ENCODE measurements at regions not wholly inside any gene's neighbourhood (a gene's known extent, or its start where the extent isn't known, plus 50 kb on each side); places are given as distances from the start of the nearest gene placed in this dataset.

- TF ChIP-seq CTCF (IDR thresholded peaks at IDR 0.05) (no peak), POLR2A (IDR thresholded peaks at IDR 0.05) (no peak), POLR2AphosphoS5 (IDR thresholded peaks at IDR 0.05; ENCODE audit: insufficient read depth in 1 of 2, low read depth in 1 of 2) (no peak)
- Histone ChIP-seq H3K27me3 (no peaks in the 10 kb centered on the region), H3K36me3 (no peaks in the 10 kb centered on the region), H3K4me1 (no peaks in the 10 kb centered on the region), H3K27ac (no peak overlapping the region), H3K4me3 (no peak overlapping the region), H3K9me3 (no peaks in the 10 kb centered on the region)
- intact Hi-C loops (cut with DNase I), result no loop called here
- no peak for DNase-seq (ENCODE audit: extremely low spot score in 2 of 2)
Measured at GRCh38 chr1:199696225-199696624, 331.3 kb upstream of the NR5A2 start.

GRCh38 chr1:199698222-199698621 is 329.3 kb upstream of the NR5A2 start:
- Histone ChIP-seq H3K27me3 (no peaks in the 10 kb centered on the region), H3K4me1 (no peaks in the 10 kb centered on the region), H3K4me3 (no peak overlapping the region)

GRCh38 chr1:199700551-199700950 is 327.0 kb upstream of the NR5A2 start:
- Histone ChIP-seq H3K9me3 (no peaks in the 10 kb centered on the region), H3K4me3 (no peak overlapping the region), H3K27ac (no peak overlapping the region), H3K27me3 (no peaks in the 10 kb centered on the region), H3K36me3 (no peaks in the 10 kb centered on the region), H3K4me1 (no peaks in the 10 kb centered on the region)
- no peak for DNase-seq (ENCODE audit: extremely low spot score in 2 of 2)
- intact Hi-C loops (cut with DNase I), result no loop called here
- TF ChIP-seq POLR2AphosphoS5 (IDR thresholded peaks at IDR 0.05; ENCODE audit: insufficient read depth in 1 of 2, low read depth in 1 of 2) (no peak), POLR2A (IDR thresholded peaks at IDR 0.05) (no peak), CTCF (IDR thresholded peaks at IDR 0.05) (no peak)

More at GRCh38 chr1:199698222-199698621, 329.3 kb upstream of the NR5A2 start:
- no peaks in the 10 kb centered on the region for H3K36me3 ChIP-seq
- intact Hi-C loops (cut with DNase I), result no loop called here
- TF ChIP-seq POLR2AphosphoS5 (IDR thresholded peaks at IDR 0.05; ENCODE audit: insufficient read depth in 1 of 2, low read depth in 1 of 2), result no peak
- TF ChIP-seq CTCF (IDR thresholded peaks at IDR 0.05), result no peak
- no peak for TF ChIP-seq POLR2A (IDR thresholded peaks at IDR 0.05)
- no peak for DNase-seq (ENCODE audit: extremely low spot score in 2 of 2)
- H3K27ac ChIP-seq, result no peak overlapping the region
- H3K9me3 ChIP-seq, result no peaks in the 10 kb centered on the region

GRCh38 chr1:199701726-199702125 is 325.8 kb upstream of the NR5A2 start:
- no peak for TF ChIP-seq POLR2AphosphoS5 (IDR thresholded peaks at IDR 0.05; ENCODE audit: insufficient read depth in 1 of 2, low read depth in 1 of 2)
- no peak for TF ChIP-seq POLR2A (IDR thresholded peaks at IDR 0.05)
- TF ChIP-seq CTCF (IDR thresholded peaks at IDR 0.05), result no peak
- no peaks in the 10 kb centered on the region for H3K36me3 ChIP-seq
- no peak overlapping the region for H3K27ac ChIP-seq
- H3K4me3 ChIP-seq, result no peak overlapping the region
- intact Hi-C loops (cut with DNase I), result no loop called here
- no peaks in the 10 kb centered on the region for H3K9me3 ChIP-seq
- DNase-seq (ENCODE audit: extremely low spot score in 2 of 2), result no peak
- no peaks in the 10 kb centered on the region for H3K4me1 ChIP-seq
- no peaks in the 10 kb centered on the region for H3K27me3 ChIP-seq

- no peaks in the 10 kb centered on the region for H3K27me3 ChIP-seq
- no peaks in the 10 kb centered on the region for H3K4me1 ChIP-seq
- TF ChIP-seq POLR2A (IDR thresholded peaks at IDR 0.05), result no peak
- TF ChIP-seq CTCF (IDR thresholded peaks at IDR 0.05), result no peak
- no peak for TF ChIP-seq POLR2AphosphoS5 (IDR thresholded peaks at IDR 0.05; ENCODE audit: insufficient read depth in 1 of 2, low read depth in 1 of 2)
- DNase-seq (ENCODE audit: extremely low spot score in 2 of 2), result no peak
- H3K9me3 ChIP-seq, result no peaks in the 10 kb centered on the region
- no peaks in the 10 kb centered on the region for H3K36me3 ChIP-seq
- H3K27ac ChIP-seq, result no peak overlapping the region
- no peak overlapping the region for H3K4me3 ChIP-seq
- intact Hi-C loops (cut with DNase I), result no loop called here
Measured at GRCh38 chr1:199704231-199704630, 323.3 kb upstream of the NR5A2 start.

Measured in vagina (tissue), 2 donors.